ENCODE measurements at regions not wholly inside any gene's neighbourhood (a gene's known extent, or its start where the extent isn't known, plus 50 kb on each side); places are given as distances from the start of the nearest gene placed in this dataset.

DNA sequence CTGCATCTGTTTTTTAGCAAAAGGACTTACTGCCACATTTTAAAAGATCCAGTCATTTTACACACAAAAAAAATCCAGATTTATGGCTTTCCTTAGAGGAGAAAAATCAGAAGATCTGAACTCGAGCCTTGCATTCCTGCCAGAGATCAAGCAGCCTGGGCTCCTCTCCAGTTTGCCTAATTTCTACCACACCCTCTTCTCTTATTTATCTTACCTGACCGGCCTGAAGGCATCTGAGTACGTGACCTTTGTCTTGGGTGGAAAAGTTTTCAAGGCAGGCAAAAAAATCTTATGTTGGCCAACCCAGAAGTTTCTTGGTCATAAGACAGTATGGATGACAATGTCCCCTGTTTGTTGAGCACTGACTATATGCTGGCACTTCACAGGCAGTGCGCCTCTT, 60.3 kb downstream of the CHRD start:
- no peaks in the 10 kb centered on the region for H3K36me3 ChIP-seq (ENCODE audit: insufficient read depth, low read length)
- H3K27ac ChIP-seq = no peak overlapping the region
- no peak for DNase-seq (ENCODE audit: low read depth, low spot score)
- TF ChIP-seq EZH2 (IDR thresholded peaks at IDR 0.05) = no peak
- no peak for TF ChIP-seq POLR2AphosphoS5 (IDR thresholded peaks at IDR 0.05; ENCODE audit: borderline replicate concordance, low read depth, low read length)
- no peak for TF ChIP-seq FOXP2 (optimal IDR thresholded peaks at IDR 0.05; ENCODE audit: control extremely low read depth, extremely low read length, insufficient read depth)
- H3K9me3 ChIP-seq (ENCODE audit: low read depth, low read length) = no peaks in the 10 kb centered on the region; the same call in none of the 2 replicates
- no peak overlapping the region for H3K9ac ChIP-seq (ENCODE audit: insufficient read length)
- H3K4me3 ChIP-seq = no peak overlapping the region

DNA sequence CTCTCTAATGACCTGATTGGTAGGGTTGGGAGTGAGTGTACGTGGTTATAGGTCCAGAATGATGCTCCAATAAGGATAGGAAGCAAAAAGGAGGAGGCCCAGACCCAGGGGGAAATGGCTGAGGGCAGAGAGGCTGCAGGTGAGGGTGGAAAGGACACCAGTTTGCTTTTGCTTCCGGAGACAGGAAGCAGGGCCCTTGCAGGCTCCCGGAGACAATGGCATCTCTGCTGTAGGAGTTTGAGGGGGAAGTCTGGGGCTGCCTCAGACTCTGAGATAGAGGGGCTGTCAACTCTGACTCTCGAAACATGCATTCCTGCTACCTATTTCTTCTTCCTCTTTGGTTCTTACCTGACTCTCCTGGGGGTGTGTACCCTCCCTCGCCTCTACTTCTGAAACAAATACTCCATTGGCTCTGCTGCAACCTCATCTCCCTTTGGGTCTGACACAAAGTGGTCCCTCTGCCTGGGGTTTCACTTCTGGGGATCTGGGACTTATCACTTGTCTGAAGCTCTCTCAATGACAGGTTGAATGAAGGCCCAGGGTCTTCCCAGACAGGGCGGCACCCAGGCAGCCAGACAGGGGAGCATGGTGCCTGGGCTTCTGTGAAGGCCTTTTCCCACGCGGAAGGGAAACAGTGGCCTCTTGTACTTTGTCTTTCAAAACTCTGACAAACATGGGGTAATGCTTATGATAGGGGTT, 61.5 kb downstream of the CHRD start:
- H3K27ac ChIP-seq = no peak overlapping the region
- no peak overlapping the region for H3K9ac ChIP-seq (ENCODE audit: insufficient read length)
- no peak for DNase-seq (ENCODE audit: low read depth, low spot score)
- H3K9me3 ChIP-seq (ENCODE audit: low read depth, low read length) = no peaks in the 10 kb centered on the region; the same call in none of the 2 replicates
- TF ChIP-seq FOXP2 (optimal IDR thresholded peaks at IDR 0.05; ENCODE audit: control extremely low read depth, extremely low read length, insufficient read depth) (no peak), EZH2 (IDR thresholded peaks at IDR 0.05) (no peak), POLR2AphosphoS5 (IDR thresholded peaks at IDR 0.05; ENCODE audit: borderline replicate concordance, low read depth, low read length) (no peak)
- H3K36me3 ChIP-seq (ENCODE audit: insufficient read depth, low read length) = no peaks in the 10 kb centered on the region
- H3K4me3 ChIP-seq = no peak overlapping the region

DNA sequence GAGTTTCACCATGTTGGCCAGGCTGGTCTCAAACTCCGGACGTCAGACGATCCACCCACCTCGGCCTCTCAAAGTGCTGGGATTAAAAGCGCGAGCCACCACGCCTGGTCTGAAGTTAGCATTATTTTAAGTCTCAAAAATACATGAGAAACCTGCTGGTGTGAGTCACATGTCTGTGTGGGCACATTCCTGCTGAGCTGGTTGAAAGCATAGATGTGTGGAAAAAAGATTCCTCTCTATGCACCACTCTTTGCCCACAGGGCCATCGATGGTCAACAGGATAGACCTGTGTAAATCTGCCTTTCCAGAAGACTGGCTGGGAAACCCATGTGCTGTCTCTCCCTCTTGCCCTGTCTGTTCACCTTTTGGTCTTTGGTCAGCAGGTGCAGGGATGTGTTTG, 63.5 kb downstream of the CHRD start:
- H3K27ac ChIP-seq = no peak overlapping the region
- no peaks in the 10 kb centered on the region for H3K36me3 ChIP-seq (ENCODE audit: insufficient read depth, low read length)
- TF ChIP-seq POLR2AphosphoS5 (IDR thresholded peaks at IDR 0.05; ENCODE audit: borderline replicate concordance, low read depth, low read length) = no peak
- no peak for TF ChIP-seq EZH2 (IDR thresholded peaks at IDR 0.05)
- no peak for TF ChIP-seq FOXP2 (optimal IDR thresholded peaks at IDR 0.05; ENCODE audit: control extremely low read depth, extremely low read length, insufficient read depth)
- H3K4me3 ChIP-seq = no peak overlapping the region
- DNase-seq (ENCODE audit: low read depth, low spot score) = no peak
- no peaks in the 10 kb centered on the region; the same call in 1 of the 2 replicates for H3K9me3 ChIP-seq (ENCODE audit: low read depth, low read length)
- H3K9ac ChIP-seq (ENCODE audit: insufficient read length) = no peak overlapping the region

DNA sequence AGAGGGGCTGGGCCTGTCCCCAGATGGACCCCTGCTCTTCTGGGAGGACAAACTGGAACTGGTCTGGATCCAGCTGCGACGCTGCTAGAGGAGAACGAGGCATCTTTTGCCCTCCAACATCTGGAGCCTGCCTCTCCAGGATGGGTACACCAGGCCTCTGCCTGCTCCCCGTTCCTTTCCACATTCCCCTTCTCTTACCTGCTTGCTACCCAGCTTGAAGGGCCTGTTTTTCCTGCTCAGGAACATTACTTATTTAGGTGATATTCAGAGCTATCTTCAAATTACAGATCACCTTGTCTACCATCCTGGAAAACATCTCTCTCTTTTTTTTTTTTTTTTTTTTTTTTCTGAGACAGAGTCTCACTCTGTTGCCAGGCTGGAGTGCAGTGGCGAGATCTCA, 64.0 kb downstream of the CHRD start:
- no peaks in the 10 kb centered on the region for H3K36me3 ChIP-seq (ENCODE audit: insufficient read depth, low read length)
- DNase-seq (ENCODE audit: low read depth, low spot score) = no peak
- no peak overlapping the region for H3K27ac ChIP-seq
- H3K9me3 ChIP-seq (ENCODE audit: low read depth, low read length) = no peaks in the 10 kb centered on the region
- no peak overlapping the region for H3K9ac ChIP-seq (ENCODE audit: insufficient read length)
- TF ChIP-seq EZH2 (IDR thresholded peaks at IDR 0.05) = no peak
- no peak for TF ChIP-seq FOXP2 (optimal IDR thresholded peaks at IDR 0.05; ENCODE audit: control extremely low read depth, extremely low read length, insufficient read depth)
- TF ChIP-seq POLR2AphosphoS5 (IDR thresholded peaks at IDR 0.05; ENCODE audit: borderline replicate concordance, low read depth, low read length) = no peak
- no peak overlapping the region for H3K4me3 ChIP-seq

DNA sequence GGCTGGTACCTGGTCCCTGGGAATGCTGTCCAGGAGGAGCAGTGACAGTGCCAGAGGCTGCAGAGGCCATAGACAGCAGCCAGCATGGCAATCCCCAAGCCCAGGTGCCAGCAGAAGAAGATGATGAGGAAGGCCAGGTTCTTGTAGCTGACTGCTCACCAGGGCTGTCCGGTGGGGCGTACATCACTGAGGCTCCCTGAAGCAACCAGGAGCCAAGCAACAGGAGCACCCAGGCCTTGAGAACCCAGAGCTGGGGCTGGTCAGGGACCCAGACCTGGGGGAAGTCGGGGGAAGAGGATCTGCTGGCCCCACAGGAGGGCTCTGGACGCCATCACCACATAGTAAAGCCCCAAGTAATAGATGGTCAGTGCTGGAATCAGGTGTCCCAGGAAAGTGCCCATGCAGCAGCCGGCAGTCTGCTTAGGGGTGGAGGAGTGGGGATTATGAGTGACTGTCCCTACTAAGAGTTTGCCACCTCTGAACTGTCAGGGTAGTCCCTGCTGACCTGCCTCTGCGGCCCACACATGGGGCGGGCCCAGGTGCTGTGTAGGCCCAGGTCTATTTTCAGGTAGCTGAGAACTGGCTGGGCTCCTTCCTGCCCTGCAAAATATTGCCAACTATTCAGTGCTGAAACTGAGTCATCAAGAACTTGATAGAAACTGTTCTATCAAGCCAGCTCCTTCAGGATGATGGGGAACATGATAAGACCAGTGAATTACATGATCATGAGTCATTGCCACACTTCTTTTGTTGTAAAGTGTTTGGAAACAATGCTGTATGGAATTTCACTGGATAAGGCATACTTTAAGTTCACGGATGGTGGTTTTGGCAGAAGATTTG, 68.7 kb downstream of the CHRD start:
- H3K9me3 ChIP-seq (ENCODE audit: low read depth, low read length) = no peaks in the 10 kb centered on the region
- H3K27ac ChIP-seq = no peak overlapping the region
- no peaks in the 10 kb centered on the region for H3K36me3 ChIP-seq (ENCODE audit: insufficient read depth, low read length)
- no peak overlapping the region for H3K9ac ChIP-seq (ENCODE audit: insufficient read length)
- no peak for DNase-seq (ENCODE audit: low read depth, low spot score)
- TF ChIP-seq POLR2AphosphoS5 (IDR thresholded peaks at IDR 0.05; ENCODE audit: borderline replicate concordance, low read depth, low read length) = no peak
- TF ChIP-seq EZH2 (IDR thresholded peaks at IDR 0.05) = no peak
- TF ChIP-seq FOXP2 (optimal IDR thresholded peaks at IDR 0.05; ENCODE audit: control extremely low read depth, extremely low read length, insufficient read depth) = no peak
- no peak overlapping the region for H3K4me3 ChIP-seq

DNA sequence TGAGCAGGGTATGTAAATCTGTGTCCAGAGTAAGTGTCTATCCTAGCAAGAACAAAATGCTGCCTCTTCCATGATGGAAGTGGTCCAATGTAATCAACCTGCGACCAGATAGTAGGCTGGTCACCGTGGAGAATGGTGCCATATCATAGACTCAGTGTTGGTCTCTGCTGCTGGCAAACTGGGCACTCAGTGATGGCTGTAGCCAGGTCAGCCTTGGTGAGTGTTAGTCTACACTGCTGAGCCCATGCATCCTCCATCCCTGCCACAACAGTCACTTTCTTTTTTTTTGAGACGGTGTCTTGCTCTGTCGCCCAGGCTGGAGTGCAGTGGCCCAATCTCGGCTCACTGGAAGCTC, 69.3 kb downstream of the CHRD start:
- TF ChIP-seq POLR2AphosphoS5 (IDR thresholded peaks at IDR 0.05; ENCODE audit: borderline replicate concordance, low read depth, low read length) (no peak), EZH2 (IDR thresholded peaks at IDR 0.05) (no peak), FOXP2 (optimal IDR thresholded peaks at IDR 0.05; ENCODE audit: control extremely low read depth, extremely low read length, insufficient read depth) (no peak)
- Histone ChIP-seq H3K27ac (no peak overlapping the region), H3K36me3 (ENCODE audit: insufficient read depth, low read length) (no peaks in the 10 kb centered on the region), H3K4me3 (no peak overlapping the region), H3K9me3 (ENCODE audit: low read depth, low read length) (no peaks in the 10 kb centered on the region), H3K9ac (ENCODE audit: insufficient read length) (no peak overlapping the region)
- DNase-seq (ENCODE audit: low read depth, low spot score) = no peak

DNA sequence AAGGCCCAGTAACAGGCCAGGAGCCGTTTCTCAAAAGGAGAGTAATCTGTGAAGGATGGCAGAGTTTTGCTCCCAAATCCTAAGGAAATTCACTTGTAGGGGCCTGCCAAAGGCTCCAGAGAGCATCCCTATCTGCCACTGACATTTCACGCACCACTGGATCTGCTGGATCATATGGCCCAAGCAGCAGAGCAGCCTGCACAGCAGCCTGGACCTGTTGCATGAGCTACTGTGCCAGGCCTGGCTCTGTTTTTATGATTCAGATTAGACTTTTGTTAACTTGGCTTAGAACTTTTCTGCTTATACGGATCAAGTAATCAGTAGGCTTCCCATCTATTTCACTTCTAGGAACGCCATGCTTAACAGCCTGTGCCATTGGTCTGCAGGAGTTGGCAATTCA, 70.7 kb downstream of the CHRD start:
- Histone ChIP-seq H3K9ac (ENCODE audit: insufficient read length) (no peak overlapping the region), H3K36me3 (ENCODE audit: insufficient read depth, low read length) (no peaks in the 10 kb centered on the region), H3K4me3 (no peak overlapping the region), H3K27ac (no peak overlapping the region), H3K9me3 (ENCODE audit: low read depth, low read length) (no peaks in the 10 kb centered on the region)
- TF ChIP-seq POLR2AphosphoS5 (IDR thresholded peaks at IDR 0.05; ENCODE audit: borderline replicate concordance, low read depth, low read length) = no peak
- TF ChIP-seq EZH2 (IDR thresholded peaks at IDR 0.05) = no peak
- TF ChIP-seq FOXP2 (optimal IDR thresholded peaks at IDR 0.05; ENCODE audit: control extremely low read depth, extremely low read length, insufficient read depth) = no peak
- DNase-seq (ENCODE audit: low read depth, low spot score) = no peak

DNA sequence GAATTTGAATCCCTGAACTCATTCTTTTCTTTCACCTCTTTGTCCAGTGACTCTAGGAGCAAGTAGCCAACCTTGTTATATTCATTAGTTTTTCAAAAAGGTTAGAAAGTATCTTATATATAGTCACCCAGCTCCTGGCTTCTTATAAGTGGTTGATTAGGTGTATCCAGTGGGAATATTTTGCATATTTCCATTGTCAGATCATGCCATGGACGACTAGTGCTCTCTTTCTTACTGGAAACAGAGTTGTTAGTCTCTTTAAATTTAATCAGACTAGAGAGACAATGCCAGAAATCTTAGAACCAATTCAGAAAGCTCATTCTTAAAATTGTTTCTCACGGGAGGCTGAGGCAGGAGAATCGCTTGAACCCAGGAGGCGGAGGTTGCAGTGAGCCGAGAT, 73.4 kb downstream of the CHRD start:
- no peak for DNase-seq (ENCODE audit: low read depth, low spot score)
- Histone ChIP-seq H3K9me3 (ENCODE audit: low read depth, low read length) (no peaks in the 10 kb centered on the region), H3K9ac (ENCODE audit: insufficient read length) (no peak overlapping the region), H3K36me3 (ENCODE audit: insufficient read depth, low read length) (no peaks in the 10 kb centered on the region), H3K4me3 (no peak overlapping the region), H3K27ac (no peak overlapping the region)
- TF ChIP-seq POLR2AphosphoS5 (IDR thresholded peaks at IDR 0.05; ENCODE audit: borderline replicate concordance, low read depth, low read length) (no peak), FOXP2 (optimal IDR thresholded peaks at IDR 0.05; ENCODE audit: control extremely low read depth, extremely low read length, insufficient read depth) (no peak), EZH2 (IDR thresholded peaks at IDR 0.05) (no peak)
